GM12865 (cell line): ENCODE measurements at regions not wholly inside any gene's neighbourhood (a gene's known extent, or its start where the extent isn't known, plus 50 kb on each side); places are given as distances from the start of the nearest gene placed in this dataset.

Experiments used
- DNase-seq: peaks from one replicate; pipeline ENCODE4 v3.0.0; 2010; ENCODE audit warnings: low read depth
- H3K4me3 ChIP-seq: 2 replicates; pipeline ENCODE4 v1.5.1; 2011; ENCODE audit warnings: mild to moderate bottlenecking, low read depth, low read length, control low read depth
- CTCF ChIP-seq: IDR thresholded peaks from 2 replicates; pipeline ENCODE4 v1.5.1; 2011; ENCODE audit warnings: low read length, control low read depth, low read depth, inconsistent platforms; ENCODE audit not compliant: insufficient read depth; ENCODE audit errors: missing control alignments

GRCh38 chr17:5873781-5874180, 196.4 kb upstream of the WSCD1 start:
- no peak overlapping the region for H3K4me3 ChIP-seq
- no peak for TF ChIP-seq CTCF
- no peak for DNase-seq

DNA sequence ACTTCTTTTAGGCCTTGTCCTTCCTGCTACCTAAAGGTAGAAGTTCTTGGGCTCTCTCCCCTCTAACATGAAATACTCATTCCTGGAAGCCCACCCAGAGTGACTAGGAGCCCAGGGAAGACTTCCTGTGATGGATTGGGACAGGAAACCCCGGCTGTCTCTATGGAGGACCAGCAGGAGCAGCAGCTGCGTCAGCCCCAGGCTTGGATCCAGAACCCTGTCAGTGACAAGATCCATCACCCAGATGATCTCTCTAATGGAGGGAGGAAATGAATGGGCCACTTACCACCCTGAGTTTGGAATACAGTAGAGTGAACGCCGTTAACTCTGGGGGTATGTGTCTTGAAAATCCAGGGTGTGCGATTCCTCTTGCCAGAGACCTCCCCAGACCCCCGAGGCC, 195.7 kb upstream of the WSCD1 start:
- no peak for DNase-seq
- TF ChIP-seq CTCF: no peak
- H3K4me3 ChIP-seq: no peak overlapping the region

GRCh38 chr17:5877366-5877765, 192.8 kb upstream of the WSCD1 start:
- DNase-seq: no peak

GRCh38 chr17:5877948-5878347, 192.2 kb upstream of the WSCD1 start:
- no peak for TF ChIP-seq CTCF
- no peak overlapping the region for H3K4me3 ChIP-seq
- DNase-seq: no peak

More at GRCh38 chr17:5877366-5877765, 192.8 kb upstream of the WSCD1 start:
- no peak for TF ChIP-seq CTCF
- no peak overlapping the region for H3K4me3 ChIP-seq

- H3K4me3 ChIP-seq: no peak overlapping the region
- TF ChIP-seq CTCF: no peak
- DNase-seq: no peak
Observed at GRCh38 chr17:5881849-5882248, 188.3 kb upstream of the WSCD1 start.

DNA sequence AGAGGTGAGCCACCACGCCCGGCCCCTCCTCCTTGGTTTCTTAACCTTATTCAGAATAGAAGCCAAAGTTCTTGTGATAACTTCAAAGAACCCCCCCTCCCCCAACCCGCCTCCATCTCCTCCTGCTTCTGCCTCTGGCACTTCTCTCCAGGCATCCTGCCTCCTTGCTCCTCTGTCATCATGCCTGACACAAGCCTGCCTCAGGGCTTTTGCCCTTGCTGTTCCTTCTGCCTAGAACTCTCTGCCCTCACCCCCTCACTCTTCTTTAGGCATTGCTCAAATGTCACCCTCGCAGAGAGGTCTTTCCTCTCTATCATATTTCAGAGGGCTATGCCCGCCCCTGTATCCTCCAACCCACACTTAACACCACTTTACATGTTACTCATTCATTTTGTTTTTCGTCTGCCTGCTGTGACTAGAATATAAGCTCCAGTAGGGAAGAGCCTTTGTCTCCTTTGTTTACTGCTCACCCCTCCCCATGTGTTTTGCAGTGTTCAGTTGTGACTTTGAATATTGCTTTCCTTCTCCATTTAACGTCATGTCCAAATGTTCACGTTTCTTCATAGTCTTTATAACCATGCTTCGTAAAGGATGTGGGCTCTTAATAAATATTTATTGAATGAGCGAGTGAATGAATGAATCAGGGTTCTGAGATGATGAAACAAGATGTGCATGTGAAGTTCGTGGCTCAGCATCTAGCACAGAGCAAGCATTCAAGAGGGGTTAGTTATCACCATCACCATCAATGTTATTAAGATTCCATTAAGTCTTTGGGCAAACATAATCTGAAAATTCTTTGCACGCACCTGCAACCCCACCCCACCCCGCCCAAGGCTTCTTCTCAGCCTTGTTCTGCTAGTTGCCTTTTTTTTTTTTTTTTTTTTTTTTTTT, 186.2 kb upstream of the WSCD1 start:
- no peak overlapping the region for H3K4me3 ChIP-seq
- no peak for DNase-seq
- TF ChIP-seq CTCF: no peak

DNA sequence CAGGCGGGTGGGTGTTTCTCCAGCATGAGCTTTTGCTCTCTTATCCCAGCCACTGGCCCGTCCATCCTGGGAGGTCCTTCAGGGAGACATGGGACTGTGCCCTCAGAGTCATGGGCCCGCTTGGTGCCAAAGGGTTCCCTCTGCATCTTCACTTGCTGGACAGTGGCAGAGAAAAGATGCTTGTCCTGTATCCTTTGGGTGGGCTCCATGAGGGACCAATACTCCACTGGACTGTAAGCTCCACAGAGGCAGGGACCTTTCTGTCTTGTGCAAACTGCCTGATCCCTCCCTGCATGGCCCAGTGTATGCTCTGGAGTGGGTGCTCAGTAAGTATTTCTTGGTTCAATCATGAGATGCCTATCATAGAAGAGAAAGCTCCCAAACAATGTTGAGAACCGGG, 184.8 kb upstream of the WSCD1 start:
- DNase-seq: no peak
- no peak overlapping the region for H3K4me3 ChIP-seq

More for the DNA sequence above, 184.8 kb upstream of the WSCD1 start:
- no peak for TF ChIP-seq CTCF
